B cell (primary cell): ENCODE measurements at regions not wholly inside any gene's neighbourhood (a gene's known extent, or its start where the extent isn't known, plus 50 kb on each side); places are given as distances from the start of the nearest gene placed in this dataset.

Experiments used
- ATAC-seq: fragments of 200-7000 bp; cut with Tn5 transposase; one replicate; pipeline ENCODE4 v1.10.0; 2021; ENCODE audit warnings: low read depth, mild to moderate bottlenecking, moderate number of reproducible peaks, moderate library complexity
- CTCF ChIA-PET: fragments of 350-600 bp; sonication (Branson Sonifier 250); formaldehyde crosslinking; loops from one replicate; lab custom pipeline; 2021; ENCODE audit warnings: antibody characterized with exemption, inconsistent platforms; lab: Charles Lee
- POLR2A ChIA-PET: fragments of 350-600 bp; sonication (Branson Sonifier 250); formaldehyde crosslinking; loops from one replicate; lab custom pipeline; 2021; ENCODE audit warnings: antibody characterized with exemption; lab: Charles Lee
- DNase-seq: peaks from one replicate; pipeline ENCODE4 v3.0.0; 2013
- H2AFZ ChIP-seq: 2 replicates; pipeline ENCODE4 v1.6.1; 2012; ENCODE audit warnings: mild to moderate bottlenecking, low read depth, low read length; ENCODE audit not compliant: insufficient read depth, poor library complexity, severe bottlenecking
- H3K27ac ChIP-seq, 2 donors: 1 replicate in 1 of 2; 2 replicates in 1 of 2; pipeline ENCODE4 v1.5.1; 2012 to 2013; ENCODE audit warnings: low read length in 2 of 2, mild to moderate bottlenecking in 2 of 2, moderate library complexity in 1 of 2
- H3K27me3 ChIP-seq, 4 experiments: fragments of 200-600 bp in 1 of 4; sonication (generic) in 1 of 4; replicated peaks in 1 of 4; 1 replicate in 2 of 4; 2 replicates in 2 of 4; pipeline versions ENCODE4 v1.6.1 to v1.7.0; 2013 to 2016; ENCODE audit warnings: low read length in 3 of 4, mild to moderate bottlenecking in 2 of 4, mixed read lengths in 1 of 4, moderate library complexity in 1 of 4; ENCODE audit not compliant: insufficient read depth in 4 of 4, control insufficient read depth in 3 of 4; ENCODE audit errors: control extremely low read depth in 1 of 4
- H3K36me3 ChIP-seq, 2 experiments: replicated peaks in 1 of 2; 1 replicate in 1 of 2; 2 replicates in 1 of 2; pipeline versions ENCODE4 v1.6.1 to v1.7.1; 2013; ENCODE audit warnings: low read length in 1 of 2; ENCODE audit not compliant: insufficient read depth in 2 of 2, control insufficient read depth in 1 of 2; ENCODE audit errors: control extremely low read depth in 1 of 2, extremely low read depth in 1 of 2
- H3K4me1 ChIP-seq, 2 donors: fragments of 200-600 bp in 1 of 2; sonication (generic) in 1 of 2; 1 replicate in 1 of 2; 2 replicates in 1 of 2; pipeline versions ENCODE4 v1.5.1 to v1.6.1; 2013 to 2017; ENCODE audit warnings: low read length in 2 of 2; ENCODE audit not compliant: control insufficient read depth in 2 of 2, insufficient read depth in 2 of 2
- H3K4me2 ChIP-seq: replicated peaks from 2 replicates; pipeline ENCODE3; 2012; ENCODE audit warnings: mild to moderate bottlenecking, low read depth, low read length; ENCODE audit not compliant: poor library complexity, severe bottlenecking
- H3K4me3 ChIP-seq, 5 experiments: fragments of 200-600 bp in 1 of 5; sonication (generic) in 1 of 5; 1 replicate in 3 of 5; 2 replicates in 2 of 5; pipeline versions ENCODE4 v1.5.1 to v1.7.0; 2011 to 2016; ENCODE audit warnings: low read length in 4 of 5, mild to moderate bottlenecking in 4 of 5, low read depth in 2 of 5, control low read depth in 1 of 5, moderate library complexity in 1 of 5; ENCODE audit not compliant: insufficient read depth in 1 of 5; ENCODE audit errors: control extremely low read depth in 1 of 5, extremely low read depth in 1 of 5
- H3K79me2 ChIP-seq: fragments of 200-600 bp; sonication (generic); one replicate; pipeline ENCODE4 v1.6.0; 2016; ENCODE audit warnings: low read length; ENCODE audit not compliant: control insufficient read depth, insufficient read depth
- H3K9ac ChIP-seq: fragments of 200-600 bp; sonication (generic); 2 replicates; pipeline ENCODE4 v1.6.1; 2017; ENCODE audit warnings: mild to moderate bottlenecking, low read length, moderate library complexity
- H3K9me3 ChIP-seq, 3 donors: one replicate each; pipeline versions ENCODE4 v1.6.1 to v1.7.1; 2013; ENCODE audit warnings: low read length in 2 of 3; ENCODE audit not compliant: control insufficient read depth in 2 of 3, insufficient read depth in 1 of 3; ENCODE audit errors: control extremely low read depth in 1 of 3
- H4K20me1 ChIP-seq: 2 replicates; pipeline ENCODE4 v1.6.0; 2012; ENCODE audit warnings: mild to moderate bottlenecking, low read length; ENCODE audit not compliant: insufficient read depth, control insufficient read depth, poor library complexity, severe bottlenecking
- H3K27ac Mint-ChIP-seq: one replicate; pipeline ENCODE4 v1.8.0; 2021; ENCODE audit warnings: mixed read lengths
- H3K27me3 Mint-ChIP-seq: one replicate; pipeline ENCODE4 v1.8.0; 2021; ENCODE audit warnings: mixed read lengths
- H3K4me1 Mint-ChIP-seq: one replicate; pipeline ENCODE4 v1.8.0; 2021; ENCODE audit warnings: mixed read lengths
- H3K4me3 Mint-ChIP-seq: one replicate; pipeline ENCODE4 v1.8.0; 2021; ENCODE audit warnings: mixed read lengths
- H3K9me3 Mint-ChIP-seq: one replicate; pipeline ENCODE4 v1.8.0; 2022; ENCODE audit warnings: mixed read lengths; ENCODE audit not compliant: insufficient read depth
- CTCF ChIP-seq: fragments of 200-600 bp; IDR thresholded peaks from one replicate; pipeline ENCODE4 v1.8.0; 2022; ENCODE audit warnings: antibody characterized with exemption, mild to moderate bottlenecking
- EZH2 ChIP-seq: IDR thresholded peaks from 2 replicates; pipeline ENCODE4 v1.6.1; 2012; ENCODE audit warnings: borderline replicate concordance, low read depth, mild to moderate bottlenecking, moderate library complexity, low read length; ENCODE audit not compliant: insufficient read depth, poor library complexity, severe bottlenecking
- WGBS: methylation state at CpG from one replicate; pipeline ENCODE4 v1.1.5; 2013; ENCODE audit warnings: missing lambda C conversion rate; ENCODE audit not compliant: insufficient coverage; 5-methylcytosine and 5-hydroxymethylcytosine counted together
- intact Hi-C: fragments of 100-400 bp; cut with micrococcal nuclease; formaldehyde crosslinking; loops from one replicate; pipeline ENCODE4 v1.10.0; 2022

DNA sequence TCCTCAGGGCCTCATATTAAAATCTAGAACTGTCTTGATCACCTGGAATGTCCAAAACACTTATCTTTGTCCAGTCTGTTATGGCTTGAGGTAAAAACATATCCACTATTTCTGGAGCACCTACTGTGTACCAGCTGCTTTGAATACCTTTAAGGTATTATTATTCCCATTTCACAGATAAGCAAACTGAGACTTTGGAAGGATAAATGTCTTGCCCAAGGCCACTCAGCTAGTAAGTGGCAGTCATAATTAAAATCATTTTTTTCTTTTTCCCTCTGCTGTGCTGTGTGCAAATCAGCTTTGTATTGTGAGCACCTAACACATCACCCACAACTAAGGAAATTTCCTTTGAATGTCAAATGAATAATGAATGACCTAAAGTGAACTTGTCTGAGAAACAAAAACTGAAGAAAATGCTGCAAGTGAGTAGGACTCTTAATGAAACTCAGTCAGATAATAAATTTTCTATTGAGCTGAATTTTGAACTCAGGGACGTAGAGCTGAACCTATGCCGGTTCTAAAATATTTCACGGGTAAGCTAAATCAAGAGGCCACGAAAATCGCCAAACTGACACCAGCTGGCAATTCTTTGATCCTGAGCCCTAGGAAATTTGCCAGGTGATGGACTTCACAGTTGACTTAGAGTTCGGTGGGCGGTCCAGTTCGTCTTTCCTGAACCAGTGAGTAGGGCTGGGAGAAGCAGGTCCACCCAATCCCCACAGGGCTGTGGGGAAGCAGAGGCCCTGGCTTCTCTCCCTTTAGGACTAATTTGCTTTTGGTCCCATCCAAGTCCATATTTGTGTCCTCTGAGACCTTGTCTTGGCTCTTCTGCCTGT, 159.7 kb upstream of the PWP1 start:
- H3K27me3 ChIP-seq = no peaks in the 10 kb centered on the region
- H2AFZ ChIP-seq = no peak overlapping the region
- Mint-ChIP-seq H3K27me3 (peaks cover 1% of the 10 kb centered on the region), H3K27ac (no peak overlapping the region), H3K9me3 (peaks cover 5% of the 10 kb centered on the region), H3K4me3 (no peak overlapping the region), H3K4me1 (no peaks in the 10 kb centered on the region)
- ChIA-PET CTCF (no interaction called here), POLR2A (no interaction called here)
- intact Hi-C loops = no loop called here
- WGBS = 96% methylated on average over 8 of the region's 8 CpGs
- H3K27ac ChIP-seq = no peak overlapping the region
- H3K36me3 ChIP-seq = no peaks in the 10 kb centered on the region
- ATAC-seq (no peak), DNase-seq (no peak)
- H3K4me2 ChIP-seq = no peak overlapping the region
- H3K4me1 ChIP-seq = no peaks in the 10 kb centered on the region
- TF ChIP-seq CTCF (no peak), EZH2 (no peak)
- no peaks in the 10 kb centered on the region for H3K79me2 ChIP-seq
- H3K9ac ChIP-seq = no peak overlapping the region
- H3K9me3 ChIP-seq = peaks cover 0 to 4% (median 3%) of the 10 kb centered on the region in 3 donors
- no peak overlapping the region for H3K4me3 ChIP-seq
- H4K20me1 ChIP-seq = no peaks in the 10 kb centered on the region

GRCh38 chr12:107526555-107527180, 158.9 kb upstream of the PWP1 start:
- Histone ChIP-seq H3K9ac (no peak overlapping the region), H3K27me3 (no peaks in the 10 kb centered on the region), H3K4me1 (no peaks in the 10 kb centered on the region), H3K4me3 (no peak overlapping the region), H3K36me3 (no peaks in the 10 kb centered on the region), H3K27ac (no peak overlapping the region), H3K79me2 (no peaks in the 10 kb centered on the region), H4K20me1 (no peaks in the 10 kb centered on the region), H3K9me3 (peaks cover 0 to 6% (median 4%) of the 10 kb centered on the region in 3 donors), H2AFZ (no peak overlapping the region), H3K4me2 (no peak overlapping the region)
- intact Hi-C loops = no loop called here
- Mint-ChIP-seq H3K27ac (no peak overlapping the region), H3K4me1 (no peaks in the 10 kb centered on the region), H3K9me3 (peaks cover 4% of the 10 kb centered on the region), H3K4me3 (no peak overlapping the region), H3K27me3 (no peaks in the 10 kb centered on the region)
- no peak for TF ChIP-seq EZH2
- no peak for TF ChIP-seq CTCF
- DNase-seq = no peak
- ChIA-PET POLR2A (no interaction called here), CTCF (no interaction called here)
- WGBS = 86% methylated on average over 1 of the region's 3 CpGs
- ATAC-seq = no peak
